IPS-18c (cell line): ENCODE measurements at regions not wholly inside any gene's neighbourhood (a gene's known extent, or its start where the extent isn't known, plus 50 kb on each side); places are given as distances from the start of the nearest gene placed in this dataset.

Source experiments
- H3K4me3 ChIP-seq: 2 replicates; pipeline ENCODE4 v1.7.0; 2013; ENCODE audit warnings: low read depth, mild to moderate bottlenecking, low read length, moderate library complexity; ENCODE audit not compliant: insufficient read depth
- H3K9me3 ChIP-seq: one replicate; pipeline ENCODE4 v1.6.1; 2013; ENCODE audit warnings: mild to moderate bottlenecking, low read length, moderate library complexity; ENCODE audit not compliant: control insufficient read depth, insufficient read depth

DNA sequence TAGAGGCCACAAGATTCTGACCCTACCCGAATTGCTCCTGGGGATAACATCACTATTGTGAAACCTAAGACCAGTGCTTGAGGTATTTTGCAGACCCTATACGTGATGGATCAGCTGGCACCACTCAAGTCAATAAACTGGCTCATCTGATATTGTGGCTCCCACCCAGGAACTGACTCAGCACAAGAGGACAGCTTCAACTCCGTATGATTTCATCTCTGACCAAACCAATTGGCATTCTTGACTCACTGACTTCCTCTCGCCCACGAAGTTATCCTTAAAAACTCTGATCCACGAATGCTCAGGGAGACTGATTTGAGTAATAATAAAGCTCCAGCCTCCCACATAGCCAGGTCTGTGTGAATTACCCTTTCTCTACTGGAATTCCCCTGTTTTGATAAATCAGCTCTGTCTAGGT, 1036.1 kb upstream of the TMEM132C start:
- Histone ChIP-seq H3K9me3 (no peaks in the 10 kb centered on the region), H3K4me3 (no peak overlapping the region)

DNA sequence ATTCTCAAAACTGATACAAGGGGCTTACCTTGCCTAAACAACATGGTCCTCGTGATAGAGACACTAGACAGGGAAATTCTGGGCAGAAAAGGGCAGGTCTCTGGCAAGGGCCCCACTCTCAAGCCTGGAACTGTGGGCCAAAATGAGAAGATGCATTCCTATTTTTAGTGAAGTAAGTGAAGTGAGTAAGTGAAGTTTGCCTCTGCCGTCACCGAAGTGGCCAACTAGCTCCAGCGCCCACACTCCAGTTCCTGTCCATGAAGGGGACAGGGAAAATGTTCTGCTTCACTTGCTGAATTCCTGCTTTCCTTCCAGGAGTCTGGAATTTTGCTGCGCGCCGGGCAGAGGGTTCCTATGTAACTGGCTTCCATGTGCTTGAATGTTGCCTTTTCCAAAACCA, 1035.6 kb upstream of the TMEM132C start:
- Histone ChIP-seq H3K4me3 (no peak overlapping the region), H3K9me3 (no peaks in the 10 kb centered on the region)

DNA sequence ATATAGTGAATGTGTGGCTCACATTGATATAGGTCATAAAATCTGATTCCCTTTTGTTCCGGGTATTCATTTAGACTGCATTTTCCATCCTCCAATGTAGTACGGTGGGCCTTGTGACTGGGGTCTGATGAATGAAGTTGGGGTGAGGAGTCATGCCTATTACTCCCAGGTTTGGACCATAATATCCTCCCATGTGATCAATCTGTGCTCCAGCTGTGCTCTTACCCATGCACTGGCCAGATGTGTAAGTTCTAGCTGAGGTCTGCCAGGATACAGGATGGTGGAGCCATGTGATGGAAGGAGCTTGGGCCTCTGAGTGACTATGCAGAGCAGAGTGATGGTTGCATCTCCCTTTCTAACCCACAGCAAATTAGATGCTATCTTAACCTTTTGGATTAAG, 1034.0 kb upstream of the TMEM132C start:
- Histone ChIP-seq H3K4me3 (no peak overlapping the region), H3K9me3 (no peaks in the 10 kb centered on the region)

DNA sequence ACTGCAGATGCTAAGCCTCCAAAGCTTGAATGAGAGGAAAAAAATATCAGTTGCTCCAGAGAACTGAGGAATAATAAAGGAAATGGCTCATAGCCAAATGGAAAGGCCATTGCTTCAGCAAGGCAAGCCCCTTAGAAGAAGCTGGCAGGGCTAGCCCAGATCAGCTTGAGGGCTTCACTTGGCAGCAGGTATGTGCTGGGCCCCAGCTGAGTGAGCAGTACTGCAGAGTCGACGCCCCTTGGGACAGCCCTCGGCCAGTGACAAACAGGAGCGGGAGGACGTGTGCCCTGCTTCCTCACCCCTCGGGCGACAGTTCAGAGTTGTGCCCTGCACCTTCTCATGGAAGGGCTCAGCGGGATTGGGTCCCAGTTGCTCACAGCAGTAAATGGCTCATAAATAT, 1031.2 kb upstream of the TMEM132C start:
- H3K9me3 ChIP-seq, result no peaks in the 10 kb centered on the region
- no peak overlapping the region for H3K4me3 ChIP-seq

DNA sequence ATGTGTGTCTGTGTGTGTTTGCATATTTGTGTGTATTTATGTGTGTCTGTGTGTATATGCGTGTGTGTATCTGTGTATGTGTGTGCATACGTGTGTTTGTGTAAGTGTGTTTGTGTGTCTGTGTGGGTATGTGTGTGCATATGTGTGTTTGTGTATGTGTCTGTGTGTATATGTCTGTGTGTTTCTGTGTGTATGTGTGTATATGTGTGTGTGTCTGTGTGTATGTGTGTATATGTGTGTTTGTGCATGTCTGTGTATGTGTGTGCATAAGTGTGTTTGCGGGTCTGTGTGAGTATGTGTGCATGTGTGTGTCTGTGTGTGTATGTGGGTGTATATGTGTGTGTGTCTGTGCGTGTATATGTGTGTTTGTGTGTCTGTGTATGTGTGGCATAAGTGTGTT, 1030.5 kb upstream of the TMEM132C start:
- Histone ChIP-seq H3K4me3 (no peak overlapping the region), H3K9me3 (no peaks in the 10 kb centered on the region)

DNA sequence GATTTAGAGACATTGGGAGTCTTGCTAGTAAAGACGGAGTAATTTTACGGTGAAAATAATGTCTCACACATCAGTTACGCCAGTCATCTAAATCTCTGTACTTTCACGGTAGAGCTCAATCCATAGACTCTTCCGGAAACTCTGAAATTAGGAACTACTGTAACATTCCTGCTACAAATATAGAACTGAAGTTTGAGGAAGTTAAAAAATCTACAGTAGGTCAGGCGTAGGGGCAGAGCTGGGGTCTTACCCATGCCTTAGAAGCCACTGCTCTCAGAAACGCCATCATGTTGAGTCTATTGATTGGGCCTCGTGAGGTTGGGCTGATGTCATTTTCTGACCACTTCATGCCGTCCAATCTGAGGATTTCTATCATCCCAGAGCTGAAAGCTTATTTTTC, 1029.8 kb upstream of the TMEM132C start:
- no peak overlapping the region for H3K4me3 ChIP-seq

DNA sequence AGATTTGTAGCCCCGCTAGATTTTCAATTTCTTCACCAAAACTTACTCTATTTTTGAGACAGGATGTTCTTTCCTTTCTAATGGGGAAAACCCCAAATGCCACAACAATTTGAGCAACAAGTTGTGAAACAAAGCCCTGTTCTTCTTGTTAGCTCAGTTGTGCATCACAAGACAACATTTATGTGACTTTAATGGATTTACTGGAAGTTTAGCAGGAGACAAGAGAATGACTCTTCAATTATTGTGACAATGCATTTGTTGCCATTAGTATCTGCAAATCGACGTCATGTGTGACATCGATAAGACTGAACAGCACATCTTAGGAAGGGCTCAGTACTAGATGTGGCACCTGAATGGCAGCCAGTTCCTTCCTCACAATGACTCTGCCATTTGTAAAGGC, 1028.9 kb upstream of the TMEM132C start:
- no peak overlapping the region for H3K4me3 ChIP-seq
- no peaks in the 10 kb centered on the region for H3K9me3 ChIP-seq

More for the DNA sequence above, 1029.8 kb upstream of the TMEM132C start:
- H3K9me3 ChIP-seq, result no peaks in the 10 kb centered on the region

DNA sequence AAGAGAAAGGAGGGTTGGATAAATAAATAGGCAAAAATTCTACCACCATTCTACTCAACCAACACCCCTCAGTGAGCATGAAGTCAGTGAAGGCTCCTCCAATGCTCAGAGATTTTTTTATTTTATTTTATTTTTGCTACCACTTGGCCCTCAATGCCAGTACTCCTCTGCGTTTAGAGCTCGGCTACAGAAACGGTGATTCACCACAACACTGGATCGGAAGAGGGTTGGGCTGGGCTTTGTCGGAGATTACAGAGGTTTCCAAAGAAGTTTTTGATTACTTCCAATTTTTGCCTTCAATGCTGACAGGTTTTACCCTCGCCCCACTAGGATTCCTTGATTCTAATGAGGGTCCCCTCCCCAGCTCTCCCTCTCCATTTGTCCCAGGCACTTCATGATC, 1027.2 kb upstream of the TMEM132C start:
- Histone ChIP-seq H3K4me3 (no peak overlapping the region), H3K9me3 (peaks cover 2% of the 10 kb centered on the region)

DNA sequence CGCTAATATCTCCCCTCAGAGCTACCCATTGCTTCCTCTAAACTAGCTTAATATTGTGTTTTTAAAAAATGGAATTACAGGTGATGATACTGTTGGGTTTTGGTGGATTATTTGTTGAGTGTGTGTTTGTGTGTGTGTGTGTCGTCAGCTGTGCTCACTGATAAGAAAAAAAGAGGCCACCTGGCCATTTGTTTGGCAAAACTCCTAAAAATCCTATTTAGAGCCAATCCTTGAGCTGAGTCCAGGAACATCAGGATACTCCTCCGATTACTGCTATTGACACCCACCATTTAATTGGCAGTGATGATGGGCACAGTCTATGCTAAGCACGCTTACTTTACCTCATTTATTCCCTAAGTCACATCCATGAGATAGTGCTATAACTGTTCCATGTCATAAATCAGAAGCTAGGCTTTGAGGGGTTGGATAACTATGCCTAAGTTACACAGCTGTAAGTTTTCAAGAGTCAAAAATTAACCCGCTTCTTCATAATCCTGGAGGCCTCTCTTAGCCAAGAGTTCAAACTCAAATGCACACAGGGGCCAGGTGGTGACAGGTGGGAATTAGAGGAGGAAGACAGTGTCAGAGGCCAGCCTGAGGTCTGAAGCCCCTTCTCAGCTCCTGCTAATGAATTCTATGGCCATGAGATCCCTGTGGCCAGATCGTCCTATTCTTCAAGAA, 1026.6 kb upstream of the TMEM132C start:
- Histone ChIP-seq H3K9me3 (peaks cover 2% of the 10 kb centered on the region), H3K4me3 (no peak overlapping the region)

DNA sequence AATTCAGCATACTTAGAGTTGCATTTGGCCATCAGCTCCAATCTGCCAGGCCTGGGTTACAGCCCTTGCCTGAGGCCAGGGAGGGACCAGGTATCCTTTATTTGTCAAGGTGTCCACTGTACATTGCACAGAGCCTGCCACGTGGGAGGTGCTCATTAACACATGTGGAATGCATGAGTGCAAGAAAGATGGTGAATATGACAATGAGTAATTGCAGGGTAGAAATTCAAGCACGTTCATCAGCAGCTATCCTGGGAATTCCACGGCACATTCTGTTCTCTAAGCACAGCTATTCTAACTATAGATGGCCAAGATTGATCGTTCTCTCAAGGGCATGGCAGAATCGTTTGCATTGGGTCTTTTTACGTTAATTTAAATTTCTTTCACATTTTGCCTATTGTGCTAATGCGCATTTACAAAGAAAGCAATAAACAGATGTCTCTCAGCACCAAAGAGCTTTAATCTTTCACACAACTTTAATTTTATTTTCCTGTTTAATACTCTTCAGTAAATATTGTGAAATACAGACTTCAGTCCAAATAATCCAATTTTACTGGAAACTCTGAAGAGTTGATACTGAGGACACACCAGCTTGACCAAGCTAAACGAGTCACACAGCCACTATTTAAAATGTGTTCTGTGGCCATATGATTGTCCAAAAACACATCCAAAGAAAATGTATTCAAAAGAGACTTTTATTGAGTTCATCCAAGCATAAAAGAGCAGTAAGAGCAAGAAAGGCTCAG, 1025.7 kb upstream of the TMEM132C start:
- Histone ChIP-seq H3K4me3 (no peak overlapping the region), H3K9me3 (peaks cover 2% of the 10 kb centered on the region)

DNA sequence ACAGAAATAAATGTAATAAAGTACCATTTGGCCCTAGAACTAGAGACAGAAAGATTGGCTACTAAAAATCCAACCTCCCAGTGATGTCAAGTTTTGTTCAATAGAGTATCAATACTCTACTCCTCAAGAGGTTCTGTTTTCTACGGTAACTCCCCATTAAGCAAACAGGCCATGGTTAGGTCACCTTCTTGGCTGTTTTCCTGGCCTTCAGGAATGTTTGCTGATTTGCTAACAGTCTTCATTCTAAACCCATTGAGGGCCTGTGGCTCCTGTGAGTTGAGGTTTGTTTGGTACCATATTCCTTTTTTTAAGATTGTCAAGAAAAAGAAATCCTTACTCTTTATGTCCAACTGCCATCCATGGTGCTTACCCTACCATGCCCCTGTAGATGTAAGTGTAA, 1022.0 kb upstream of the TMEM132C start:
- Histone ChIP-seq H3K4me3 (no peak overlapping the region), H3K9me3 (peaks cover 2% of the 10 kb centered on the region)

DNA sequence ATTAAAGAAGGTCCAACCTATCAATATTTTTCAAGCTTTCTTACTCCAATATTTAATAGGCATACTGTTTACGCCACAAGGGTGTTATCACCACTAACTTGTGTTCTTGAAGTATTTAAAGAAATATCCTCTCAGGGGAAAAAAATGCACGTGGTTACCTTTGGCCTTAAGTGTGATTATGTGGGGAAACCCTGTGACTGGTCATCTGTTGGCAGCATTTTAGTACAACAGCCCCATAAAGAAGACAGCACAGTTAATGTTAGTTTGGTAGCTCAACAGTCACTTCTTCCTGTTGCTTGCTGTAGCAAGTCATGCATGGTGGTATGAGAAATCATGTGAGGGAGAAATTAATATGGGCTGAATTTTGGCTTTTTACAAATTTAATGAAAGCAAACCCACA, 1021.5 kb upstream of the TMEM132C start:
- no peak overlapping the region for H3K4me3 ChIP-seq
- peaks cover 2% of the 10 kb centered on the region for H3K9me3 ChIP-seq

DNA sequence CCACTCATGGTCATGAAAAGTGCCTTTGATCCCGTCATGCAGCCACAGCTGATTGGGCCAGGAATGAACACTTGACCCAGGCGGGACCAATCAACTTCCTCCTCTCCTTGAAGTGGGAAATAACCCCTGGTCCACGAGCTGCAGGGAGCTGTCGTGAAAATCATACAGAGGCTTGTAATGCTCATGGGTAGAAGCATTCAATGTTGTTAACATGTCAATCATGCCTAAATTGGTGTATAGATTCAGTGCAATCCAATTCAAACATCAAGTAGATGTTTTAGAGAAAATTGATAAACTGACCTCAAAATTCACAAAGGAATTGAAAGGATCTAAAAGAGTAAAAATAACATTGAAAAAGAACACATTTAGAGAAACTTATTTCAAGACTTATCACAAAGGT, 1019.0 kb upstream of the TMEM132C start:
- Histone ChIP-seq H3K4me3 (no peak overlapping the region), H3K9me3 (peaks cover 2% of the 10 kb centered on the region)

DNA sequence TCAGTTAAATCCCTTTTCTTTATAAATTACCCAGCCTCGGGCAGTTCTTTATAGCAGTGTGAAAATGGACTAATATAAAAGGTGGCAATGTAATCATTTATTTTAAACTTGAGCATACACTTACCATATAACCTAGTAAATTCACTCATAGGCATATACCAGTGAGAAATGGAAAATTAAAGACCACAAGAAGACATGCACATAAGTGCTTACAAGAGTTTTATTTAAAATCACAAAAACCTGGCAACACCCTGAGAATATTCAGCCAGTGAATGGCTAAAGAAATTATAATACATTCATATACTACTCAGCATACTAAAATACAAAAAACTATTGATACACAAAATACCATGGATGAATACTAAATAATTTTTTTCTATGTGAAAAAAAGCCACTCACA, 1017.5 kb upstream of the TMEM132C start:
- Histone ChIP-seq H3K4me3 (no peak overlapping the region), H3K9me3 (peaks cover under 1% of the 10 kb centered on the region)

DNA sequence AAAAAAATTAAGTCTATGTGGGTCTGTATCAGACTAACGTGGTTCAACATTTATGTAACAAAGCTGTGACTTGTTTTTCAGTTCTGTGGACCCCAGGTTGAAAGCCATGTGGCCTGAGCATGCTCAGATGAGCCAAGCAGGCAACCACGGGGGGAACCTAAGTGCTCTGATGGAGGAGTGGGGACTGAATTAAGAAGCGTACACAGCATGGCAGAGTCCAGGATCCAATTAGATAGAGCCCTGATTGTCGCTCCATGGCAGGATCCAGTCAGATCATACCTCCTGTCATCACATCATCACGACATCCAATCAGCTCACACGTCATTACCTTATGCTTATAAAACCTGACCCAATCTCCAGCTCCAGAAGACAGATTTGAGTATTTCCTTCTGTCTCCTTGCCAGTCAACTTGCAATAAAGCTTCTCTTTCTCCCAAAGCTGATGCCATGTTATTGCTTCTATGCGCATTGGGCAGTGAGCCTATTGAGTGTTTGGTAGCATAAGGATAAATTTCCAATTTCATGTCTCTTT, 1013.1 kb upstream of the TMEM132C start:
- no peak overlapping the region for H3K4me3 ChIP-seq
- no peaks in the 10 kb centered on the region for H3K9me3 ChIP-seq

DNA sequence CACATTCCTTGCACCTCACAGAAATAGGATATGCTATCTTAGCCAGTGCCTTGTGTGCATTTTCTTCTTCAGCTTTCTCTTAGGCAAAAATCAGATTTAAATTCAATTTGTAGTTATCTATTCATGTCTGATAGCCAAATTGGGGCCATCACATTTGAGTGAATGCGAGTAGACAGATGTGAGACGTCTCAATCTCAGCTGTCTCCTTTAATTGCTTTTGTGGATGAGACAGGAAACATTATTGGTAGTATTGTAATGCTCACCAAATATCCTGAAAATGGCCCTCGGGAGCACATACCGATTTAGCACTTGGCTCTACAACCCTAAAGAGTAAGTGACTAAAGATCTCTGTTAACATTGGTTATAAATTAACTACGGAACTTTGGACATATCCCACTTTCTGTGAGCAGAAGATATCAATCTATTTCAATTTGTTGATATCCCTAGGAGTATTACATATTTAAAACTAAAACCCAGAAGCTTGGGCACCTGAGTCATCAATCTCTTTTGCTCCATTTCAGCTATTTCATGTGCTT, 1012.5 kb upstream of the TMEM132C start:
- Histone ChIP-seq H3K4me3 (no peak overlapping the region), H3K9me3 (peaks cover 3% of the 10 kb centered on the region)

DNA sequence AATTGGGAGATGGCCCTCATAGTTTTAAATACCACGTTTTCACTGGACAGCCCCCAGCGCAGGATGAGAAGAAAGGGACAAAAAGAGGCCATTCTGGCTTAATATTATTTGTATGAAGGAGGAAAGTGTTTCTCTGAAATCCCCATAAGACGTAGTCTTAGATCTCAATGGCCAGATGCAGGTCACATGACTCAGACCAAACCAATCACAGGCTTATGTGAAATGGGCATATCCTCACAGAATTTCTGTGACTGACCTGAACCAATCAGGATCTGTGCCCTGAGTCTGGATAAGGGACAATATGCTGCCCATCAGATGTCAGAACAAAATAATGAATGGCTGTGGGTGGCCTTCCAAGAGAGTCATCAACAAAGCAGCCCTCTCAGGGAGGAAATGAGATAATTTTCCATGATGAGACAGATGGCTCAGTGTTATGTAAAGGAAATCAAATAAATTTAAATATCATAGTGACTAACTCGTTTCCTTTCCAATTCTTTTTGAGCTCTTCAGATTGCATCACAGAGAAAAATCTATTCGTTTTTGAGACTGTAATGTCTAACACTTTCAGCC, 1009.5 kb upstream of the TMEM132C start:
- peaks cover 4% of the 10 kb centered on the region for H3K9me3 ChIP-seq

DNA sequence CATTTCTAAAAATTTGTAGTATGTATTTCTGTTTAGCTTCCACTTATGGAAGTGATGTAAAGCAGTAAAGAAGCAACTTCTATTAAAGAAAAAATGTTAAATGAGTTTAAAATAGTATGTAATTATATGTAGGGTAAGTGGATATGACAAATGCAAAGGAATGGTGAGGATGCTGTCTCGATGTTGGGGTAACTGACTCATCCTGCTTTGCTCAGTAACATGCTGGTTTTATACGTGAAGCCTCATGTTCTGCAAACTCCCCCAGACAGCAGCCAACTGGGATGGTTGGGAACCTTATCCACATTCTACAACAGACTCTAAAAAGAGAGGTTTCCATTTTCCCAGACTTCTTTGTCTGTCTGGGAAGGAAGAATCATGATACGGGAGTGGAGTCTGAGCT, 1006.4 kb upstream of the TMEM132C start:
- Histone ChIP-seq H3K4me3 (no peak overlapping the region), H3K9me3 (peaks cover 4% of the 10 kb centered on the region)

More for the DNA sequence above, 1009.5 kb upstream of the TMEM132C start:
- H3K4me3 ChIP-seq, result no peak overlapping the region
